ENCODE measurements at regions not wholly inside any gene's neighbourhood (a gene's known extent, or its start where the extent isn't known, plus 50 kb on each side); places are given as distances from the start of the nearest gene placed in this dataset.

DNA sequence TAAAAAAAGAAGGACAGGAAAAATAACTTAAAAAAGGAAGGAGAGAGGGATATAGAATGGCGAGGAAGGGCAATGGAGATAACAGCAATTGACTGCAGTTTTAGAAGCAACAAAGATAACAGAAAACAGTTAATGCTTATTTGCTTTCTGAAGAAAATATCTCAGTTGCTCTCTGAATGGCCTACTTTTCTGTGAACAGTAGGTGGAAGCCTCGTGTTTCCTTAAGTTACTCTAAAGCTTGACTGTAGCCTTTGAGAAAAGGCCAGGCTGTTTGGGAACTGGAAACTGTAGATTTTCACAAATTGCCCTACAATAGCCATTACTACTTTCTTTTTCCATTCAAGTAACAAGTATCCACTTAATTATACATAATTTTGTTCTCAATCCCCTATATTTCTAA, 404.5 kb downstream of the YTHDC2 start:
- TF ChIP-seq EZH2 (IDR thresholded peaks at IDR 0.05; ENCODE audit: borderline replicate concordance, insufficient read depth, low read depth, low read length, poor library complexity, severe bottlenecking) (no peak), CTCF (IDR thresholded peaks at IDR 0.05) (no peak)
- Mint-ChIP-seq H3K9me3 (ENCODE audit: insufficient read depth) (no peaks in the 10 kb centered on the region), H3K27ac (no peak overlapping the region), H3K4me3 (no peak overlapping the region), H3K4me1 (no peaks in the 10 kb centered on the region), H3K27me3 (peaks cover 2% of the 10 kb centered on the region)
- Histone ChIP-seq H3K27me3 (replicated peaks in 1 of 4; ENCODE audit: control extremely low read depth in 1 of 4, control insufficient read depth in 3 of 4, insufficient read depth in 4 of 4, low read length in 3 of 4) (no peaks in the 10 kb centered on the region), H3K4me1 (ENCODE audit: control insufficient read depth in 2 of 2, insufficient read depth in 2 of 2, low read length in 2 of 2) (no peaks in the 10 kb centered on the region), H2AFZ (ENCODE audit: insufficient read depth, low read depth, low read length, poor library complexity, severe bottlenecking) (no peak overlapping the region), H4K20me1 (ENCODE audit: control insufficient read depth, insufficient read depth, low read length, poor library complexity, severe bottlenecking) (no peaks in the 10 kb centered on the region), H3K9me3 (ENCODE audit: control extremely low read depth in 1 of 3, control insufficient read depth in 2 of 3, insufficient read depth in 1 of 3, low read length in 2 of 3) (no peaks in the 10 kb centered on the region), H3K9ac (ENCODE audit: low read length) (no peak overlapping the region), H3K79me2 (ENCODE audit: control insufficient read depth, insufficient read depth, low read length) (no peaks in the 10 kb centered on the region), H3K27ac (ENCODE audit: low read length in 2 of 2) (no peak overlapping the region), H3K36me3 (replicated peaks in 1 of 2; ENCODE audit: control extremely low read depth in 1 of 2, control insufficient read depth in 1 of 2, extremely low read depth in 1 of 2, insufficient read depth in 2 of 2, low read length in 1 of 2) (no peaks in the 10 kb centered on the region), H3K4me3 (ENCODE audit: control extremely low read depth in 1 of 5, extremely low read depth in 1 of 5, insufficient read depth in 1 of 5, low read depth in 2 of 5, low read length in 4 of 5) (no peak overlapping the region), H3K4me2 (replicated peaks; ENCODE audit: low read depth, low read length, poor library complexity, severe bottlenecking) (no peak overlapping the region)
- WGBS (ENCODE audit: insufficient coverage): 33% methylated on average over 1 of the region's 2 CpGs
- ATAC-seq (ENCODE audit: low read depth) (no peak), DNase-seq (no peak)
- intact Hi-C loops (cut with micrococcal nuclease): no loop called here
- ChIA-PET POLR2A (no interaction called here), CTCF (no interaction called here)

DNA sequence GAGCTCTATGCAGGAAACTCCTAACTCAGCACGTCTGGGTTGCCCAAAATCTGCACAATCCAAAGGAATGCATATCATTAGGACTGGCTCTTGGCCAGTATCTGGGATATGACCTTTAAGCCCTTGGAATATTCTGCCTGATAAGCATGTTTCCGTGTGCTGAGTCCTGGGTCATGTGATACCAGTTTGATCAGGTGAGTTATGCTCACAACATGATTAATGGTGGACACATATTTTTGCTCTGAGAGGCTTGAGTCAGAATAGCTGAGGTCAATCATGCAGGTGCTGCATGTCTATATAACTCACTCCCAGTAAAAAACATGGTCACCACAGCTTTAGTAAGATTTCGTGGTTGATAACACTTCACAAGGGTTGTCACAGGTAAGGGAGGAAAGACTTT, 408.8 kb downstream of the YTHDC2 start:
- Mint-ChIP-seq H3K27me3 (peaks cover 2% of the 10 kb centered on the region), H3K4me1 (no peaks in the 10 kb centered on the region), H3K9me3 (ENCODE audit: insufficient read depth) (peaks cover 2% of the 10 kb centered on the region), H3K27ac (no peak overlapping the region), H3K4me3 (no peak overlapping the region)
- POLR2A ChIA-PET: no interaction called here
- Histone ChIP-seq H4K20me1 (ENCODE audit: control insufficient read depth, insufficient read depth, low read length, poor library complexity, severe bottlenecking) (no peaks in the 10 kb centered on the region), H3K36me3 (replicated peaks in 1 of 2; ENCODE audit: control extremely low read depth in 1 of 2, control insufficient read depth in 1 of 2, extremely low read depth in 1 of 2, insufficient read depth in 2 of 2, low read length in 1 of 2) (no peaks in the 10 kb centered on the region), H3K4me3 (ENCODE audit: control extremely low read depth in 1 of 5, extremely low read depth in 1 of 5, insufficient read depth in 1 of 5, low read depth in 2 of 5, low read length in 4 of 5) (no peak overlapping the region), H3K27ac (ENCODE audit: low read length in 2 of 2) (no peak overlapping the region), H3K4me2 (replicated peaks; ENCODE audit: low read depth, low read length, poor library complexity, severe bottlenecking) (no peak overlapping the region), H3K9ac (ENCODE audit: low read length) (no peak overlapping the region), H3K27me3 (replicated peaks in 1 of 4; ENCODE audit: control extremely low read depth in 1 of 4, control insufficient read depth in 3 of 4, insufficient read depth in 4 of 4, low read length in 3 of 4) (no peaks in the 10 kb centered on the region), H3K9me3 (ENCODE audit: control extremely low read depth in 1 of 3, control insufficient read depth in 2 of 3, insufficient read depth in 1 of 3, low read length in 2 of 3) (peaks cover 0 to 4% (median 0%) of the 10 kb centered on the region in 3 donors), H2AFZ (ENCODE audit: insufficient read depth, low read depth, low read length, poor library complexity, severe bottlenecking) (no peak overlapping the region), H3K4me1 (ENCODE audit: control insufficient read depth in 2 of 2, insufficient read depth in 2 of 2, low read length in 2 of 2) (no peaks in the 10 kb centered on the region), H3K79me2 (ENCODE audit: control insufficient read depth, insufficient read depth, low read length) (no peaks in the 10 kb centered on the region)
- WGBS (ENCODE audit: insufficient coverage): 77% methylated on average over 2 of the region's 3 CpGs
- CTCF ChIA-PET: no interaction called here
- ATAC-seq (ENCODE audit: low read depth) (no peak), DNase-seq (no peak)
- intact Hi-C loops (cut with micrococcal nuclease): no loop called here
- no peak for TF ChIP-seq EZH2 (IDR thresholded peaks at IDR 0.05; ENCODE audit: borderline replicate concordance, insufficient read depth, low read depth, low read length, poor library complexity, severe bottlenecking)
- TF ChIP-seq CTCF (IDR thresholded peaks at IDR 0.05): no peak

All from B cell (primary cell).